Testis (tissue), 2 donors: ENCODE measurements at regions not wholly inside any gene's neighbourhood (a gene's known extent, or its start where the extent isn't known, plus 50 kb on each side); places are given as distances from the start of the nearest gene placed in this dataset.

Experiments
- CTCF ChIP-seq, 3 experiments: fragments of 450-650 bp in 2 of 3; fragments of 200-600 bp in 1 of 3; sonication (generic) in 1 of 3; IDR thresholded peaks; one replicate each; pipeline ENCODE4 v1.5.1; 2016 to 2019; ENCODE audit warnings: antibody characterized with exemption in 3 of 3, mild to moderate bottlenecking in 2 of 3, moderate library complexity in 1 of 3
- POLR2A ChIP-seq: fragments of 450-650 bp; IDR thresholded peaks from one replicate; pipeline ENCODE4 v1.6.1; 2017; ENCODE audit warnings: antibody characterized with exemption, mild to moderate bottlenecking, moderate library complexity

- no peak for TF ChIP-seq POLR2A
- TF ChIP-seq CTCF (IDR thresholded peaks at IDR 0.05) = no peak
Observed at GRCh38 chr12:61879229-61879628, 381.0 kb upstream of the USP15 start.
